Tibial nerve (tissue), 4 donors: ENCODE measurements at regions not wholly inside any gene's neighbourhood (a gene's known extent, or its start where the extent isn't known, plus 50 kb on each side); places are given as distances from the start of the nearest gene placed in this dataset.
"Not testable (repeated sequence)": the region's sequence is repeated elsewhere in the genome, so short reads cannot be mapped to it uniquely, and the experiment has no call there.

Experiments
- DNase-seq, 2 donors: peaks; one replicate each; pipeline ENCODE4 v3.0.0-alpha.2; 2019; ENCODE audit warnings: low spot score in 2 of 2
- H3K27ac ChIP-seq, 4 donors: fragments of 200-600 bp; sonication (generic) in 3 of 4; one replicate each; pipeline ENCODE4 v1.5.1; 2017 to 2019; ENCODE audit warnings: mild to moderate bottlenecking in 1 of 4
- H3K27me3 ChIP-seq, 2 donors: fragments of 200-600 bp; sonication (generic) in 1 of 2; one replicate each; pipeline versions ENCODE4 v1.5.1 to v1.6.0; 2017 to 2019
- H3K36me3 ChIP-seq, 3 donors: fragments of 200-600 bp; sonication (generic); one replicate each; pipeline ENCODE4 v1.5.1; 2018 to 2019
- H3K4me1 ChIP-seq, 4 donors: fragments of 200-600 bp; sonication (generic) in 3 of 4; one replicate each; pipeline ENCODE4 v1.5.1; 2017 to 2019
- H3K4me3 ChIP-seq, 4 donors: fragments of 200-600 bp; sonication (generic) in 3 of 4; one replicate each; pipeline ENCODE4 v1.5.1; 2017 to 2019; ENCODE audit warnings: mild to moderate bottlenecking in 1 of 4, moderate library complexity in 1 of 4
- H3K9me3 ChIP-seq, 4 donors: fragments of 200-600 bp; sonication (generic) in 3 of 4; one replicate each; pipeline ENCODE4 v1.5.1; 2017 to 2019
- CTCF ChIP-seq, 5 experiments: fragments of 200-600 bp in 3 of 5; fragments of 450-650 bp in 2 of 5; sonication (generic) in 3 of 5; IDR thresholded peaks; one replicate each; pipeline ENCODE4 v1.5.1; 2016 to 2019; ENCODE audit warnings: antibody characterized with exemption in 5 of 5, mild to moderate bottlenecking in 3 of 5, moderate library complexity in 2 of 5
- EP300 ChIP-seq, 2 donors: sonication (generic); formaldehyde crosslinking; IDR thresholded peaks; one replicate each; pipeline ENCODE4 v1.6.1; 2017; ENCODE audit warnings: antibody characterized with exemption in 2 of 2, mild to moderate bottlenecking in 1 of 2
- POLR2A ChIP-seq, 2 donors: fragments of 450-650 bp; IDR thresholded peaks; one replicate each; pipeline ENCODE4 v1.6.1; 2017; ENCODE audit warnings: antibody characterized with exemption in 2 of 2, mild to moderate bottlenecking in 2 of 2, moderate library complexity in 2 of 2
- WGBS, 2 donors: methylation state at CpG; one replicate each; pipeline ENCODE4 v1.1.5; 2018; 5-methylcytosine and 5-hydroxymethylcytosine counted together

DNA sequence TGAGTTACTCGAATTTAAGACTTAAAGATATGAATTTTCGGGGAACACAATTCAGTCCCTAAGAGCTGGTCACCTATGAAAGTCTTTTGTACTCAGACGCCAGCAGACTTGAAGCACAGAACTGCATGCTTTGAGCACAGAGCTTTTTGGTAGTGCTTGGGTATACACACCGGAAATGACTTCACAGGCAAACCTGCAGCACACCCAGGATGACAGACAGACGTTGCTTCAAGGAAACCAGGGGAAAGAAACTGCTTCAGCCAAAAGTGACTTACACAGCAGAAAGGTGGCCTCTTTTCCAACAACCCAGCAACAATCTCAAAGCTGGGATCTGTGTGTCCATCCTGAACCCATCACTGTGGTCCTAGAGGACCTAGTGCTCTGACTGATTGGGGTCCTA lies 975.1 kb downstream of the AACS start:
- WGBS, 2 donors: 87 to 88% methylated on average over 5 of the region's 5 CpGs
- DNase-seq: no peak
- H3K27me3 ChIP-seq: no peaks in the 10 kb centered on the region
- H3K9me3 ChIP-seq: peaks cover 0 to 4% (median 0%) of the 10 kb centered on the region in 4 donors
- no peaks in the 10 kb centered on the region for H3K36me3 ChIP-seq
- no peak overlapping the region for H3K27ac ChIP-seq
- no peaks in the 10 kb centered on the region for H3K4me1 ChIP-seq
- H3K4me3 ChIP-seq: no peak overlapping the region
- TF ChIP-seq EP300 (IDR thresholded peaks at IDR 0.05): no peak
- no peak for TF ChIP-seq CTCF (IDR thresholded peaks at IDR 0.05)
- no peak for TF ChIP-seq POLR2A (IDR thresholded peaks at IDR 0.05)

DNA sequence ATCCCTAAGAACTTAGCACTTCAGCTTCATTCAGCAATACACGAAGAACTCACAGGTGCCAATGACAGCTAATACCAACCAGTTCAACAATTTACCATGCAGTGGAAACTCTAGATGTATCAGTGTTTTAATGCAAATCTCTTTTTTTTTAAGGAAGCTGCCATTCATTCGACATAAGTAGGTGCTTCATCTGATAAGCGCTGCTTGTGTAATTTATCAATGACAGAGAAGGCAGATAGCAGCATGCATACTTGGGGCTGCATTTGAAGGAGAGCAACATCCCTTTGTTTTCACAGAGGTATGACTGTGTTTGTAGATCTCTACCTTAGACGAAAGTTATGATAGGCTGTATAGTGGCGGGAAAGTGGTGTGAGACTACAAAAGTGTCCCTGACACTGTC lies 977.1 kb downstream of the AACS start:
- Histone ChIP-seq H3K27ac (no peak overlapping the region), H3K27me3 (no peaks in the 10 kb centered on the region), H3K36me3 (no peaks in the 10 kb centered on the region), H3K4me3 (no peak overlapping the region), H3K9me3 (peaks cover 0 to 4% (median 0%) of the 10 kb centered on the region in 4 donors), H3K4me1 (no peaks in the 10 kb centered on the region)
- 85 to 91% methylated on average over 5 of the region's 5 CpGs for WGBS, 2 donors
- no peak for TF ChIP-seq POLR2A (IDR thresholded peaks at IDR 0.05)
- TF ChIP-seq EP300 (IDR thresholded peaks at IDR 0.05): no peak
- no peak for TF ChIP-seq CTCF (IDR thresholded peaks at IDR 0.05)
- no peak for DNase-seq

GRCh38 chr12:126049501-126049900 lies 984.3 kb downstream of the AACS start:
- H3K4me1 ChIP-seq, H3K9me3 ChIP-seq, H3K36me3 ChIP-seq, DNase-seq, H3K27ac ChIP-seq, H3K4me3 ChIP-seq, H3K27me3 ChIP-seq: not testable (repeated sequence)
- WGBS, 2 donors: 45 to 53% methylated on average over 5 of the region's 5 CpGs

GRCh38 chr12:126051611-126052107 lies 986.4 kb downstream of the AACS start:
- Histone ChIP-seq H3K9me3 (no peaks in the 10 kb centered on the region), H3K4me1 (no peaks in the 10 kb centered on the region), H3K4me3 (no peak overlapping the region), H3K27ac (no peak overlapping the region), H3K36me3 (no peaks in the 10 kb centered on the region), H3K27me3 (no peaks in the 10 kb centered on the region)
- WGBS, 2 donors: 63 to 67% methylated on average over 6 of the region's 6 CpGs
- TF ChIP-seq POLR2A (IDR thresholded peaks at IDR 0.05) (no peak), CTCF (IDR thresholded peaks at IDR 0.05) (no peak), EP300 (IDR thresholded peaks at IDR 0.05) (no peak)
- no peak for DNase-seq

DNA sequence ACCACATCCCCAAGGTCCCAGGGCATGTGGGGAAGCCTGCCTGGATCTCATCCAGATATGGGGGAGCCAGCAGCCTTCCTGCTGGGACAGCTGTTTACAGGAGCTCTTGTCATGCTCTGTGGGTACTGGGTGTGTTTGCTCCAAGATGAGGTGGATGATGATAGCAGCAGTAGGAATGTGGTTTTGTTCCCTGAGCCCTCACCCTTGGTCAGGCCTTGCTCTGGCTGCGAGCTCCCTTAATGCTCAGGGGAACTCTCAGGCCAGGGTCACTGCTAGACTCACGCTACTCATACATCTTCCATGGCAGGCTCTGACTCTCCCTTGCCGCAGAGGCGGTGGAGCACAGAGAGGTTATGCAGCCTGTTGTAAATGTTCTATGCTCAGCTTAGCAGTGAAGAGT lies 990.3 kb downstream of the AACS start:
- WGBS, 2 donors: 53 to 60% methylated on average over 3 to 4 of the region's 4 CpGs
- TF ChIP-seq CTCF (IDR thresholded peaks at IDR 0.05) (no peak), POLR2A (IDR thresholded peaks at IDR 0.05) (no peak), EP300 (IDR thresholded peaks at IDR 0.05) (no peak)
- no peak overlapping the region for H3K4me3 ChIP-seq
- no peak overlapping the region for H3K27ac ChIP-seq
- no peak for DNase-seq
- H3K27me3 ChIP-seq: no peaks in the 10 kb centered on the region
- H3K4me1 ChIP-seq: no peaks in the 10 kb centered on the region
- no peaks in the 10 kb centered on the region for H3K36me3 ChIP-seq
- H3K9me3 ChIP-seq: no peaks in the 10 kb centered on the region

DNA sequence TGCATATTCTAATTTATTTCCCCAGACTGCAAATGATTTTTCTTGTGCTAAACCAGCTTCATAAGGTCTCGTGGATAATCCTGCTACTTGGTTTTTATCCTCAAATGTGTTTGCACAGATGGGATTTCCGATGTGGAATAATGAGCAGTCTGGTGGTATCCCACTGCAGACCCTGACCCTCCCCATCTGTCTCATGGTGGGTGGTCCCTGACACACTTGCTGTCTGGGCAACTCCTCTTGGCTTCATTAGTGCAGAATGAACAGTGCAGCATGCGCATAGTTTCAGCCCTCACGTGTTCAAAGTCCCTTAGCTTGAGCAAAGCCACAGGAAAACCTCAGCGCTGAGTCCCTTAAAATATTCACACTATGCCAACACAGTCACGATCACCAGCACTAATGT lies 996.5 kb downstream of the AACS start:
- TF ChIP-seq EP300 (IDR thresholded peaks at IDR 0.05) (no peak), CTCF (IDR thresholded peaks at IDR 0.05) (no peak), POLR2A (IDR thresholded peaks at IDR 0.05) (no peak)
- Histone ChIP-seq H3K4me1 (no peaks in the 10 kb centered on the region), H3K27me3 (no peaks in the 10 kb centered on the region), H3K9me3 (peaks cover 0 to 11% (median 0%) of the 10 kb centered on the region in 4 donors), H3K4me3 (no peak overlapping the region), H3K27ac (no peak overlapping the region), H3K36me3 (no peaks in the 10 kb centered on the region)
- DNase-seq: no peak
- WGBS, 2 donors: 55 to 57% methylated on average over 6 of the region's 6 CpGs
